ENCODE measurements at regions not wholly inside any gene's neighbourhood (a gene's known extent, or its start where the extent isn't known, plus 50 kb on each side); places are given as distances from the start of the nearest gene placed in this dataset.
A peak's percentile ranks its signal among the peaks of the same experiment; 100 is the strongest.
"Not testable (repeated sequence)": the region's sequence is repeated elsewhere in the genome, so short reads cannot be mapped to it uniquely, and the experiment has no call there.

- Mint-ChIP-seq H3K4me1 (ENCODE audit: low read depth) (peaks cover 36% of the 10 kb centered on the region), H3K4me3 (no peak overlapping the region), H3K9me3 (ENCODE audit: low read depth) (no peaks in the 10 kb centered on the region), H3K36me3 (no peaks in the 10 kb centered on the region), H3K27ac (peak overlapping the region; percentile 36), H3K27me3 (no peaks in the 10 kb centered on the region)
Observed at GRCh38 chr18:67455890-67456501, 60.5 kb downstream of the DSEL start.

DNA sequence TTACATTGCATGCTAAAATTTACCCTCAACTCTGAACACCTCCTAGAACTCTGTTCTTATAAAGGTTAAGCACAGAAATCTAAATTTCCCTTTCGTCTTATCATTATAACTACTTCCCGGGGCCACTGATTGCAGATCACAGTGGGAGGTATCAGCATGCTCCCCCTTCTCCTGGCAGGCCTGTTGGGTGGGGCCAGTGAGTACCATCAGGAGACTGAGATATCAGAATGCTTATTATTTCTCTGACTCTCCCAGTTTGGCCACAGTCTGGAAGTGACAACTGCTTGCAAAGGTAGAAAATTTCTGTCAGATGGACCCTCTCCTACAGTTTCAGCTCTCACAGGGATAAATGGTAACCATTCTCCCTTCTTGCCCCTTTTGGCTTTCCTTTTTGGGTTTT lies 62.6 kb downstream of the DSEL start:
- no peak overlapping the region for H3K4me3 Mint-ChIP-seq
- no peaks in the 10 kb centered on the region for H3K27me3 Mint-ChIP-seq
- H3K9me3 Mint-ChIP-seq (ENCODE audit: low read depth): peaks cover 6% of the 10 kb centered on the region
- no peak overlapping the region for H3K27ac Mint-ChIP-seq
- peaks cover 2% of the 10 kb centered on the region for H3K36me3 Mint-ChIP-seq
- H3K4me1 Mint-ChIP-seq (ENCODE audit: low read depth): peaks cover 23% of the 10 kb centered on the region

GRCh38 chr18:67451960-67452359 lies 64.6 kb downstream of the DSEL start:
- Mint-ChIP-seq H3K4me3 (no peak overlapping the region), H3K36me3 (peaks cover 7% of the 10 kb centered on the region), H3K27me3 (no peaks in the 10 kb centered on the region), H3K9me3 (ENCODE audit: low read depth) (peaks cover 11% of the 10 kb centered on the region), H3K27ac (no peak overlapping the region), H3K4me1 (ENCODE audit: low read depth) (peaks cover 23% of the 10 kb centered on the region)

DNA sequence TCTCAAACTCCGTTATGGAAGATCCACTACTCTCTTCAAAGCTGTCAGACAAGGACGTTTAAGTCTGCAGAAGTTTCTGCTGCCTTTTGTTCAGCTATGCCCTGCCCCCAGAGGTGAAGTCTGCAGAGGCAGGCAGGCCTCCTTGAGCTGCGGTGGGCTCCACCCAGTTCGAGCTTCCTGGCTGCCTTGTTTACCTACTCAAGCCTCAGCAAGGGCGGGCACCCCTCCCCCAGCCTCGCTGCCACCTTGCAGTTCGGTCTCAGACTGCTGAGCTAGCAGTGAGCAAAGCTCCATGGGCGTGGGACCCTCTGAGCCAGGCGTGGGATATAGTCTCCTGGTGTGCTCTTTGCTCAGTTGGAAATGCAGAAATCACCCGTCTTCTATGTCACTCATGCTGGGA lies 65.4 kb downstream of the DSEL start:
- not testable (repeated sequence) for H3K36me3 Mint-ChIP-seq, H3K27ac Mint-ChIP-seq, H3K4me3 Mint-ChIP-seq, H3K27me3 Mint-ChIP-seq
- Mint-ChIP-seq H3K4me1 (ENCODE audit: low read depth) (peaks cover 23% of the 10 kb centered on the region), H3K9me3 (ENCODE audit: low read depth) (peaks cover 11% of the 10 kb centered on the region)

- Mint-ChIP-seq H3K36me3 (peaks cover 15% of the 10 kb centered on the region), H3K27ac (no peak overlapping the region), H3K4me1 (ENCODE audit: low read depth) (no peaks in the 10 kb centered on the region), H3K9me3 (ENCODE audit: low read depth) (peaks cover 23% of the 10 kb centered on the region), H3K27me3 (no peaks in the 10 kb centered on the region), H3K4me3 (no peak overlapping the region)
Observed at GRCh38 chr18:67433971-67434370, 82.5 kb downstream of the DSEL start.

- peaks cover 12% of the 10 kb centered on the region for H3K36me3 Mint-ChIP-seq
- H3K27me3 Mint-ChIP-seq: no peaks in the 10 kb centered on the region
- peaks cover 17% of the 10 kb centered on the region for H3K9me3 Mint-ChIP-seq (ENCODE audit: low read depth)
- H3K4me1 Mint-ChIP-seq (ENCODE audit: low read depth): no peaks in the 10 kb centered on the region
- no peak overlapping the region for H3K4me3 Mint-ChIP-seq
- H3K27ac Mint-ChIP-seq: no peak overlapping the region
Observed at GRCh38 chr18:67432806-67433205, 83.7 kb downstream of the DSEL start.

DNA sequence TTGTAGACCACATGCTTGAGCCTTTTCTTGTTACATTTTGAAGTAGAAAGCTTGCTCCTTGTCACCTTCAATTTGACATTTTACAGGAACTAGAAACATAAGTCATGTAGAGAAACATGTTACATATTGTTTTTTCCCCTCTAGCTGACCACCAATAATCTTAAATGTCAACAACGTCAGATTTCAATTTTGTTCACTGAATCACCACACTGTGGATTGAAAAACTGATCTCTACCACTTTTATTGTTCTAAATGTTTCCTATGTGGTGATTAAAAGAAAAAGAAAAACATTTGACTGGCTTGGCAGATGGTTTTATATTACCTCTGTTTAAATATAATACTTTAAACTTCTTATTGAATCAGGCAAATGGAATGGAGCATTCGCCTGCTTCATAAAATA lies 87.7 kb downstream of the DSEL start:
- H3K36me3 Mint-ChIP-seq: no peaks in the 10 kb centered on the region
- no peaks in the 10 kb centered on the region for H3K9me3 Mint-ChIP-seq (ENCODE audit: low read depth)
- H3K27me3 Mint-ChIP-seq: no peaks in the 10 kb centered on the region
- H3K4me3 Mint-ChIP-seq: no peak overlapping the region
- no peaks in the 10 kb centered on the region for H3K4me1 Mint-ChIP-seq (ENCODE audit: low read depth)
- no peak overlapping the region for H3K27ac Mint-ChIP-seq

DNA sequence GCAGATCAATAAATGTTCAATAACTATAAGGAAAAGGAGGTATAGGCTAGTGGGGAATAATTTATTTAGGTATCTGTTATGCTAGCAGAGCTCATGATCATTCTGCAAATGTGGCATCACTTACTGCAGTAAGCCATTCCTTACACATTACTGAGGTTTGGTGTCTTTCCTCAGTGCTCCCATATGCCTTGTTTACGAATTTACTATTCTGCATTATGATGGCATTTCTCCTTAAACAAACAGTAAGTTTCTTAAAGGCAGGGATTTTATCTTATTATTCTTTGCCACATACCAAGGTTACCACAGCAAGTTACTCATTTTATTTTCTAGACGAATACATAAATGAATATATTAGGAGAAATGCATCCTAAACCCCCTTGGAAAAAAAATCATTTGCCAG lies 88.4 kb downstream of the DSEL start:
- no peaks in the 10 kb centered on the region for H3K27me3 Mint-ChIP-seq
- no peaks in the 10 kb centered on the region for H3K36me3 Mint-ChIP-seq
- no peak overlapping the region for H3K27ac Mint-ChIP-seq
- no peaks in the 10 kb centered on the region for H3K4me1 Mint-ChIP-seq (ENCODE audit: low read depth)
- H3K4me3 Mint-ChIP-seq: no peak overlapping the region
- no peaks in the 10 kb centered on the region for H3K9me3 Mint-ChIP-seq (ENCODE audit: low read depth)

- Mint-ChIP-seq H3K36me3 (no peaks in the 10 kb centered on the region), H3K27ac (no peak overlapping the region), H3K9me3 (ENCODE audit: low read depth) (no peaks in the 10 kb centered on the region), H3K4me1 (ENCODE audit: low read depth) (no peaks in the 10 kb centered on the region), H3K4me3 (no peak overlapping the region), H3K27me3 (no peaks in the 10 kb centered on the region)
Observed at GRCh38 chr18:67426486-67426885, 90.0 kb downstream of the DSEL start.

GRCh38 chr18:67425672-67426071 lies 90.8 kb downstream of the DSEL start:
- H3K4me1 Mint-ChIP-seq (ENCODE audit: low read depth): no peaks in the 10 kb centered on the region
- H3K4me3 Mint-ChIP-seq: no peak overlapping the region
- H3K27ac Mint-ChIP-seq: no peak overlapping the region
- H3K9me3 Mint-ChIP-seq (ENCODE audit: low read depth): no peaks in the 10 kb centered on the region
- H3K36me3 Mint-ChIP-seq: no peaks in the 10 kb centered on the region
- no peaks in the 10 kb centered on the region for H3K27me3 Mint-ChIP-seq

DNA sequence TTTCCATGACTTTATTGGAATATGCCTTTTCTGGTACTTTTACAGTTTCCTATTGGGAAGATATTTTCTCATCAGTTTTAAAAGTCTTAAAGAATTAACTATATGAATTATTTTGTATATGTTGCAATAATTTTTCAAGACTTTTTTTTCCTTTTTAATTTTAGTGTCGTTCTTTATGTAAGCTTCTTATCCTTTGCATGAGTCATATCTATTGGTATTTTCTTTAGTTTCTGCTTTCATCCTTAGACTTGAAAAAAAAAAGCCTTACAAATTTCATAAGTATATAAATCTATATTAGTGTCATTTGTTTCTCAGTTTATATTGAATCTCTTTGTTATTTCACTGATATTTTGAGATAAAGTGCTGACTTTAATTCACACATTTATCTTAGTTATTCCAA lies 94.9 kb downstream of the DSEL start:
- H3K36me3 Mint-ChIP-seq: no peaks in the 10 kb centered on the region
- no peaks in the 10 kb centered on the region for H3K9me3 Mint-ChIP-seq (ENCODE audit: low read depth)
- no peak overlapping the region for H3K27ac Mint-ChIP-seq
- peaks cover 9% of the 10 kb centered on the region for H3K4me1 Mint-ChIP-seq (ENCODE audit: low read depth)
- H3K27me3 Mint-ChIP-seq: no peaks in the 10 kb centered on the region
- no peak overlapping the region for H3K4me3 Mint-ChIP-seq

- H3K27ac Mint-ChIP-seq: peak overlapping the region; percentile 75
- H3K9me3 Mint-ChIP-seq (ENCODE audit: low read depth): no peaks in the 10 kb centered on the region
- H3K27me3 Mint-ChIP-seq: no peaks in the 10 kb centered on the region
- peak overlapping the region; percentile 69 for H3K4me3 Mint-ChIP-seq
- peaks cover 9% of the 10 kb centered on the region for H3K4me1 Mint-ChIP-seq (ENCODE audit: low read depth)
- H3K36me3 Mint-ChIP-seq: no peaks in the 10 kb centered on the region
Observed at GRCh38 chr18:67417864-67418523, 98.5 kb downstream of the DSEL start.

DNA sequence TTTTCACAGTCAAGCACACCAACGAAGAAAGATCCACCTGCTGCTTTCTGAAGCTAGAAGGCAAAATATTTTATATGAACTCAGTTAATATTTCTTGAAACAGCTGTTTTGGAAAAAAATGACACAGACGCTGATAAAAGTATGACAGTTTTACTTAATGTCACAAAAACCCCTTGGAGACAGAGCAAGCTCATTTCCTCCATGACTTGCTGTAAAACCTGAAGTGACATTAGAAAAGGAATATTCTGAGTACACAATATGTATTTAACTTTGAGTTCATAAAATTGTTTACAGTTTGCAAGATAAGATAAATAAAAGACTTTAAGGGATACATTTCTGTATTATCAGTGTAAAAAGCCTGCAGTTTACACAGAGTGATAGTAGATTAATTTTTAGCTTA lies 105.4 kb downstream of the DSEL start:
- no peaks in the 10 kb centered on the region for H3K4me1 Mint-ChIP-seq (ENCODE audit: low read depth)
- H3K36me3 Mint-ChIP-seq: no peaks in the 10 kb centered on the region
- no peak overlapping the region for H3K4me3 Mint-ChIP-seq
- no peak overlapping the region for H3K27ac Mint-ChIP-seq
- no peaks in the 10 kb centered on the region for H3K27me3 Mint-ChIP-seq
- H3K9me3 Mint-ChIP-seq (ENCODE audit: low read depth): no peaks in the 10 kb centered on the region

DNA sequence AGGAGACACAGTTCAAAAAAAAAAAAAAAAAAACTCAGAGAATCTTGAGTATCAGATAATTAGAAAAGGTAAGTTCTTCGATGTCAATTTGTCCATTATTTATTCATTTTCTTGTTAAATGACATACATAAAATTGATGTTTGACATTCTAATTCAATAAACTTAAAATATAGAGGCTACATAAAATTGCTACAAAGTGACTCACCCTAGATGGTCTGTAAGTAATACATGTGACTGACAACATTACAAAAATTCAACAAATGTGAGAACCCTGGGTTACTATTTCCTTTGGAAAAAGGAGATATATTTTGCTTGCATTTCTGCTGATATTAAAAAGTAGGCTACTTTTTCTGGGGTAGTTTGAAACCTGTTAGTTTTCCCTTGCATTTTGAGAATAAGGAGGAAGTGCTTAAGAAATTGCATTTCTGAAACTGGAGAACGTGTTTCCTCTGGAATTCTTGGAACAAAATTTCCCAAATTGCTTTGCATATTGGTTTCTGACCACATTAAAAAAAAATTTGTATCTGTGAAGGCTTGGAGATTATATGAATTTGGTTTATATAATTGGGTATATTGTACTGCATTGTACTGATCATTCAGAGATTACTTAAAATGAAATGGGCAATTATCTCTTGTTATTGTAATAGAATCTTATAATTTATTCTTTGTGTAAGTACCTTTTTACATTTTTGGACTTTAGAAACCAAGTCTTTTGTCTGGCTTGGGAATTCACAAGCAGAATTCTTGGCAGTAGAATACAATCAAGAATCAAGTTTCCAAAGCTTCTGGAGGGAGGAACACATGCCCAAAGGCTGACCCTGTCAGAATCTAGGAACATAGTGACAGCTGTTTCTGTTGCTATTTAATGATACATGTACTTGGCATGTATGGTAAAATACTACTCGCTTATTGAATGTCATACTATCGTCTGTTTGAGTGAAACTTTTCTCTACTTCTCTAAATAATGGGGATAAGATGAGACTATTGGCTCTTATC lies 106.1 kb downstream of the DSEL start:
- no peaks in the 10 kb centered on the region for H3K27me3 Mint-ChIP-seq
- H3K36me3 Mint-ChIP-seq: no peaks in the 10 kb centered on the region
- H3K27ac Mint-ChIP-seq: no peak overlapping the region
- peaks cover 3% of the 10 kb centered on the region for H3K4me1 Mint-ChIP-seq (ENCODE audit: low read depth)
- H3K9me3 Mint-ChIP-seq (ENCODE audit: low read depth): no peaks in the 10 kb centered on the region
- no peak overlapping the region for H3K4me3 Mint-ChIP-seq

- H3K4me3 Mint-ChIP-seq: no peak overlapping the region
- no peak overlapping the region for H3K27ac Mint-ChIP-seq
- H3K27me3 Mint-ChIP-seq: no peaks in the 10 kb centered on the region
- no peaks in the 10 kb centered on the region for H3K9me3 Mint-ChIP-seq (ENCODE audit: low read depth)
- H3K4me1 Mint-ChIP-seq (ENCODE audit: low read depth): peaks cover 12% of the 10 kb centered on the region
- no peaks in the 10 kb centered on the region for H3K36me3 Mint-ChIP-seq
Observed at GRCh38 chr18:67408240-67408639, 108.3 kb downstream of the DSEL start.
